Hepatocyte (in vitro differentiated cells): ENCODE measurements at regions not wholly inside any gene's neighbourhood (a gene's known extent, or its start where the extent isn't known, plus 50 kb on each side); places are given as distances from the start of the nearest gene placed in this dataset.

Source experiments
- EZH2 ChIP-seq: fragments of 200-600 bp; sonication (generic); IDR thresholded peaks from 2 replicates; pipeline ENCODE4 v1.6.1; 2016; ENCODE audit warnings: antibody characterized with exemption, mild to moderate bottlenecking, borderline replicate concordance
- EZH2phosphoT487 ChIP-seq: fragments of 200-600 bp; sonication (generic); IDR thresholded peaks from one replicate; pipeline ENCODE4 v1.6.1; 2018; ENCODE audit warnings: antibody characterized with exemption, mild to moderate bottlenecking, low read depth, moderate library complexity; ENCODE audit not compliant: unreplicated experiment, severe bottlenecking
- TF ChIP-seq, protein P1 (sequence below): fragments of 200-600 bp; sonication (generic); IDR thresholded peaks from 2 replicates; pipeline ENCODE4 v1.5.1; 2016; ENCODE audit warnings: antibody characterized with exemption, mild to moderate bottlenecking; ENCODE audit not compliant: poor library complexity

DNA sequence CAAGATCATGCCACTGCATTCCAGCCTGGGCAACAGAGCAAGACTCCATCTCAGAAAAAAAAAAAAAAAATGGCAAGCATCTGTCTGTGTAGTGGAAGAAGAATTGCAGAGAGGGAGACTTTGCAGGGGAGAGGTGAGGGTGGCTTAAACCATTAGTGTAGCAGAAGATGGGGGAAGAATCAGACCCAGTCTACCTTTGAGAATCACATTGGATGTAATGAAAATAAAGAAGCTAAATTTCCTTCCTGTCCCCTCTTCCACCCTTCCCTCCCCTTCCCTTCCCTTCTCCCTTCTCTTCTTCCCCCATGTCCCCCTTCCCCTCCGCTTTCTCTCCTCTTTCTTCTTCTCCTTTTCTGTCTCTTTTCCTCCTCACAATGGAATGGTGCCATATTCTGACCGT, 180.8 kb upstream of the SVIL start:
- TF ChIP-seq EZH2 (no peak), EZH2phosphoT487 (no peak)
- TF ChIP-seq, protein P1, sequence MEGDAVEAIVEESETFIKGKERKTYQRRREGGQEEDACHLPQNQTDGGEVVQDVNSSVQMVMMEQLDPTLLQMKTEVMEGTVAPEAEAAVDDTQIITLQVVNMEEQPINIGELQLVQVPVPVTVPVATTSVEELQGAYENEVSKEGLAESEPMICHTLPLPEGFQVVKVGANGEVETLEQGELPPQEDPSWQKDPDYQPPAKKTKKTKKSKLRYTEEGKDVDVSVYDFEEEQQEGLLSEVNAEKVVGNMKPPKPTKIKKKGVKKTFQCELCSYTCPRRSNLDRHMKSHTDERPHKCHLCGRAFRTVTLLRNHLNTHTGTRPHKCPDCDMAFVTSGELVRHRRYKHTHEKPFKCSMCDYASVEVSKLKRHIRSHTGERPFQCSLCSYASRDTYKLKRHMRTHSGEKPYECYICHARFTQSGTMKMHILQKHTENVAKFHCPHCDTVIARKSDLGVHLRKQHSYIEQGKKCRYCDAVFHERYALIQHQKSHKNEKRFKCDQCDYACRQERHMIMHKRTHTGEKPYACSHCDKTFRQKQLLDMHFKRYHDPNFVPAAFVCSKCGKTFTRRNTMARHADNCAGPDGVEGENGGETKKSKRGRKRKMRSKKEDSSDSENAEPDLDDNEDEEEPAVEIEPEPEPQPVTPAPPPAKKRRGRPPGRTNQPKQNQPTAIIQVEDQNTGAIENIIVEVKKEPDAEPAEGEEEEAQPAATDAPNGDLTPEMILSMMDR: no peak
